ENCODE measurements at regions not wholly inside any gene's neighbourhood (a gene's known extent, or its start where the extent isn't known, plus 50 kb on each side); places are given as distances from the start of the nearest gene placed in this dataset.
A peak's percentile ranks its signal among the peaks of the same experiment; 100 is the strongest.
"Not testable (repeated sequence)": the region's sequence is repeated elsewhere in the genome, so short reads cannot be mapped to it uniquely, and the experiment has no call there.

- H3K27ac ChIP-seq = no peak overlapping the region
- H3K36me3 ChIP-seq = no peaks in the 10 kb centered on the region
- H3K9me3 ChIP-seq (ENCODE audit: severe bottlenecking) = no peaks in the 10 kb centered on the region
- no peak for DNase-seq
- H3K27me3 ChIP-seq (ENCODE audit: insufficient read depth, low read depth, severe bottlenecking) = no peaks in the 10 kb centered on the region
- H3K4me3 ChIP-seq (ENCODE audit: low read depth, low read length) = no peak overlapping the region
- no peak for TF ChIP-seq CTCF (IDR thresholded peaks at IDR 0.05; ENCODE audit: low read depth, low read length)
These were observed 1585.4 kb downstream of the EFNB2 start for GRCh38 chr13:104949840-104950740.

- Histone ChIP-seq H3K9me3 (ENCODE audit: severe bottlenecking) (no peaks in the 10 kb centered on the region), H3K27ac (no peak overlapping the region), H3K4me3 (ENCODE audit: low read depth, low read length) (no peak overlapping the region), H3K27me3 (ENCODE audit: insufficient read depth, low read depth, severe bottlenecking) (no peaks in the 10 kb centered on the region), H3K36me3 (no peaks in the 10 kb centered on the region)
- no peak for DNase-seq
- TF ChIP-seq CTCF (IDR thresholded peaks at IDR 0.05; ENCODE audit: low read depth, low read length) = no peak
These were observed 1591.3 kb downstream of the EFNB2 start for GRCh38 chr13:104944176-104944575.

- no peaks in the 10 kb centered on the region for H3K9me3 ChIP-seq (ENCODE audit: severe bottlenecking)
- no peak overlapping the region for H3K27ac ChIP-seq
- no peak for DNase-seq
- no peaks in the 10 kb centered on the region for H3K36me3 ChIP-seq
- TF ChIP-seq CTCF (IDR thresholded peaks at IDR 0.05; ENCODE audit: low read depth, low read length) = no peak
- H3K27me3 ChIP-seq (ENCODE audit: insufficient read depth, low read depth, severe bottlenecking) = no peaks in the 10 kb centered on the region
- no peak overlapping the region for H3K4me3 ChIP-seq (ENCODE audit: low read depth, low read length)
These were observed 1592.1 kb downstream of the EFNB2 start for GRCh38 chr13:104943331-104943730.

GRCh38 chr13:104937881-104938280, 1597.6 kb downstream of the EFNB2 start:
- no peak for DNase-seq
- Histone ChIP-seq H3K27me3 (ENCODE audit: insufficient read depth, low read depth, severe bottlenecking) (no peaks in the 10 kb centered on the region), H3K4me3 (ENCODE audit: low read depth, low read length) (no peak overlapping the region), H3K36me3 (no peaks in the 10 kb centered on the region), H3K9me3 (ENCODE audit: severe bottlenecking) (no peaks in the 10 kb centered on the region), H3K27ac (no peak overlapping the region)
- no peak for TF ChIP-seq CTCF (IDR thresholded peaks at IDR 0.05; ENCODE audit: low read depth, low read length)

- Histone ChIP-seq H3K27me3 (ENCODE audit: insufficient read depth, low read depth, severe bottlenecking) (no peaks in the 10 kb centered on the region), H3K36me3 (no peaks in the 10 kb centered on the region), H3K9me3 (ENCODE audit: severe bottlenecking) (no peaks in the 10 kb centered on the region), H3K4me3 (ENCODE audit: low read depth, low read length) (no peak overlapping the region), H3K27ac (no peak overlapping the region)
- TF ChIP-seq CTCF (IDR thresholded peaks at IDR 0.05; ENCODE audit: low read depth, low read length) = no peak
- DNase-seq = peak; percentile 27
These were observed 1599.2 kb downstream of the EFNB2 start for GRCh38 chr13:104936304-104936703.

GRCh38 chr13:104920513-104920912, 1614.9 kb downstream of the EFNB2 start:
- not testable (repeated sequence) for H3K27ac ChIP-seq; H3K27me3 ChIP-seq (ENCODE audit: insufficient read depth, low read depth, severe bottlenecking); H3K9me3 ChIP-seq (ENCODE audit: severe bottlenecking); H3K36me3 ChIP-seq; H3K4me3 ChIP-seq (ENCODE audit: low read depth, low read length); DNase-seq
